Astrocyte (in vitro differentiated cells and primary cell): ENCODE measurements at regions not wholly inside any gene's neighbourhood (a gene's known extent, or its start where the extent isn't known, plus 50 kb on each side); places are given as distances from the start of the nearest gene placed in this dataset.
"Not testable (repeated sequence)": the region's sequence is repeated elsewhere in the genome, so short reads cannot be mapped to it uniquely, and the experiment has no call there.

ENCODE experiments used
- DNase-seq: peaks from one replicate; pipeline ENCODE4 v3.0.0-alpha.2; 2010; ENCODE audit warnings: low read depth
- FAIRE-seq: peaks from 2 replicates; lab custom pipeline; 2011; peaks lifted over from hg19 to GRCh38; lab: Jason Lieb, UNC
- H2AFZ ChIP-seq: 2 replicates; pipeline ENCODE4 v1.6.0; 2012; ENCODE audit warnings: low read depth, low read length, inconsistent platforms
- H3K27ac ChIP-seq: 2 replicates; pipeline ENCODE4 v1.5.1; 2011; ENCODE audit warnings: low read depth, low read length, inconsistent platforms
- H3K27me3 ChIP-seq: 2 replicates; pipeline ENCODE4 v1.6.0; 2011; ENCODE audit warnings: low read length, inconsistent platforms; ENCODE audit not compliant: insufficient read depth
- H3K36me3 ChIP-seq: 2 replicates; pipeline ENCODE4 v1.5.1; 2011; ENCODE audit warnings: low read length, inconsistent platforms; ENCODE audit not compliant: insufficient read depth
- H3K4me1 ChIP-seq: 2 replicates; pipeline ENCODE4 v1.5.1; 2011; ENCODE audit warnings: low read length, inconsistent platforms; ENCODE audit not compliant: insufficient read depth
- H3K4me2 ChIP-seq: 2 replicates; pipeline ENCODE4 v1.6.0; 2012; ENCODE audit warnings: low read length, inconsistent platforms
- H3K4me3 ChIP-seq: 2 replicates; pipeline ENCODE4 v1.5.1; 2011; ENCODE audit warnings: low read depth, mild to moderate bottlenecking, low read length, inconsistent platforms; ENCODE audit not compliant: insufficient read depth
- H3K79me2 ChIP-seq: 2 replicates; pipeline ENCODE4 v1.6.0; 2012; ENCODE audit warnings: mild to moderate bottlenecking, low read length, inconsistent platforms; ENCODE audit not compliant: insufficient read depth
- H3K9ac ChIP-seq: 2 replicates; pipeline ENCODE4 v1.6.0; 2012; ENCODE audit warnings: mild to moderate bottlenecking, low read length, inconsistent platforms
- H3K9me3 ChIP-seq: 2 replicates; pipeline ENCODE4 v1.5.1; 2012; ENCODE audit warnings: low read depth, mild to moderate bottlenecking, low read length, inconsistent platforms; ENCODE audit not compliant: insufficient read depth
- H4K20me1 ChIP-seq: 2 replicates; pipeline ENCODE4 v1.6.0; 2012; ENCODE audit warnings: low read length, inconsistent platforms; ENCODE audit not compliant: insufficient read depth
- H3K27ac Mint-ChIP-seq: one replicate; pipeline ENCODE4 v1.8.0; 2021; ENCODE audit warnings: mild to moderate bottlenecking, mixed read lengths; ENCODE audit not compliant: unreplicated experiment
- H3K27me3 Mint-ChIP-seq: one replicate; pipeline ENCODE4 v1.8.0; 2021; ENCODE audit warnings: low read depth, mixed read lengths; ENCODE audit not compliant: unreplicated experiment
- H3K36me3 Mint-ChIP-seq: one replicate; pipeline ENCODE4 v1.8.0; 2021; ENCODE audit warnings: low read depth, mixed read lengths; ENCODE audit not compliant: unreplicated experiment
- H3K4me1 Mint-ChIP-seq: one replicate; pipeline ENCODE4 v1.8.0; 2021; ENCODE audit warnings: low read depth, mixed read lengths; ENCODE audit not compliant: unreplicated experiment
- H3K4me3 Mint-ChIP-seq: one replicate; pipeline ENCODE4 v1.8.0; 2021; ENCODE audit warnings: mild to moderate bottlenecking, moderate library complexity, mixed read lengths; ENCODE audit not compliant: unreplicated experiment
- H3K9me3 Mint-ChIP-seq: one replicate; pipeline ENCODE4 v1.8.0; 2021; ENCODE audit warnings: mild to moderate bottlenecking, mixed read lengths; ENCODE audit not compliant: unreplicated experiment
- CTCF ChIP-seq: IDR thresholded peaks from 2 replicates; pipeline ENCODE4 v1.5.1; 2011; ENCODE audit warnings: low read depth, mild to moderate bottlenecking, inconsistent platforms, low read length, moderate library complexity; ENCODE audit not compliant: insufficient read depth
- EZH2 ChIP-seq: IDR thresholded peaks from 2 replicates; pipeline ENCODE4 v1.6.1; 2012; ENCODE audit warnings: mild to moderate bottlenecking, low read length, inconsistent platforms; ENCODE audit not compliant: insufficient read depth

- Histone ChIP-seq H3K79me2 (no peaks in the 10 kb centered on the region), H2AFZ (no peak overlapping the region), H3K4me3 (no peak overlapping the region), H3K9me3 (no peaks in the 10 kb centered on the region), H3K27me3 (no peaks in the 10 kb centered on the region), H3K9ac (no peak overlapping the region), H3K36me3 (no peaks in the 10 kb centered on the region), H3K4me1 (no peaks in the 10 kb centered on the region), H3K27ac (no peak overlapping the region), H3K4me2 (no peak overlapping the region), H4K20me1 (no peaks in the 10 kb centered on the region)
- DNase-seq (no peak), FAIRE-seq (no peak)
- Mint-ChIP-seq H3K9me3 (peaks cover 1% of the 10 kb centered on the region), H3K4me3 (no peak overlapping the region), H3K4me1 (no peaks in the 10 kb centered on the region), H3K27me3 (no peaks in the 10 kb centered on the region), H3K27ac (no peak overlapping the region), H3K36me3 (no peaks in the 10 kb centered on the region)
- no peak for TF ChIP-seq EZH2
- TF ChIP-seq CTCF = no peak
Measured at GRCh38 chr4:130034876-130035275, 938.9 kb downstream of the C4orf33 start.

GRCh38 chr4:130035391-130035790, 939.4 kb downstream of the C4orf33 start:
- H3K27me3 ChIP-seq = no peaks in the 10 kb centered on the region
- H3K4me2 ChIP-seq = no peak overlapping the region
- H2AFZ ChIP-seq = no peak overlapping the region
- H3K36me3 ChIP-seq = no peaks in the 10 kb centered on the region
- no peak overlapping the region for H3K4me3 Mint-ChIP-seq
- no peaks in the 10 kb centered on the region for H3K9me3 ChIP-seq
- H3K79me2 ChIP-seq = no peaks in the 10 kb centered on the region
- FAIRE-seq (no peak), DNase-seq (no peak)
- no peaks in the 10 kb centered on the region for H3K4me1 Mint-ChIP-seq
- H3K27ac Mint-ChIP-seq = no peak overlapping the region
- TF ChIP-seq CTCF = no peak
- TF ChIP-seq EZH2 = no peak
- H3K36me3 Mint-ChIP-seq = no peaks in the 10 kb centered on the region
- H3K27me3 Mint-ChIP-seq = no peaks in the 10 kb centered on the region
- H4K20me1 ChIP-seq = no peaks in the 10 kb centered on the region
- no peak overlapping the region for H3K4me3 ChIP-seq
- no peaks in the 10 kb centered on the region for H3K4me1 ChIP-seq
- H3K9ac ChIP-seq = no peak overlapping the region
- peaks cover 1% of the 10 kb centered on the region for H3K9me3 Mint-ChIP-seq
- H3K27ac ChIP-seq = no peak overlapping the region

- not testable (repeated sequence) for H3K4me1 ChIP-seq, H3K9ac ChIP-seq, H3K36me3 ChIP-seq, H3K4me3 ChIP-seq, H3K27me3 Mint-ChIP-seq, H3K27me3 ChIP-seq, H3K4me3 Mint-ChIP-seq, H3K9me3 Mint-ChIP-seq, H3K79me2 ChIP-seq, H3K27ac Mint-ChIP-seq, DNase-seq, FAIRE-seq, H3K9me3 ChIP-seq, H3K36me3 Mint-ChIP-seq, H4K20me1 ChIP-seq, H3K27ac ChIP-seq, H3K4me1 Mint-ChIP-seq, H2AFZ ChIP-seq, H3K4me2 ChIP-seq
Measured at GRCh38 chr4:130037866-130038265, 941.9 kb downstream of the C4orf33 start.

- H3K27me3 Mint-ChIP-seq, H3K27me3 ChIP-seq, H3K79me2 ChIP-seq, H3K4me1 ChIP-seq, DNase-seq, H3K27ac ChIP-seq, H3K4me3 ChIP-seq, H3K36me3 ChIP-seq, H3K4me1 Mint-ChIP-seq, H3K4me2 ChIP-seq, H3K36me3 Mint-ChIP-seq, H3K9me3 ChIP-seq, H4K20me1 ChIP-seq, H3K9ac ChIP-seq, H3K9me3 Mint-ChIP-seq, H2AFZ ChIP-seq, H3K27ac Mint-ChIP-seq, H3K4me3 Mint-ChIP-seq, FAIRE-seq: not testable (repeated sequence)
Measured at GRCh38 chr4:130038540-130038939, 942.6 kb downstream of the C4orf33 start.
